ENCODE measurements at regions not wholly inside any gene's neighbourhood (a gene's known extent, or its start where the extent isn't known, plus 50 kb on each side); places are given as distances from the start of the nearest gene placed in this dataset.

DNA sequence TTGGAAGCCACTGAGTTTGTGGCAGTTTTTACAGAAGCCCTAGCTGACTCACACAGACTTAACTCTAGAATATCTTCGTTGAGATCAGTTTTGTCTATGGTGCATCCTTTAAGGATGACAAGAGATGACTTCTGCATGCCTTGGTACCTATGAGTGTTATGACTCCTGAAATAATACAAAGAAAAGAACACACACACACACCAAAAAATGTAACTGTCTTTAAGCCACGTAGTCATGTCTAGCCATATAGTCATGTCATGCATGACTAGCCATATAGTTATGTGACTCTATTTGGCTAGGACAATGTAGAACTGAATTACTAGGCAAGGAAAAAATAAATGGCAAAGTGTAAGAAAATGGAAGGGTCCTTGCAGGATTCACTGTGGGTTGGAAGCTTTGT lies 447.8 kb downstream of the NLGN4X start:
- H4K20me1 ChIP-seq (ENCODE audit: insufficient read depth, low read length) = no peaks in the 10 kb centered on the region
- no peak overlapping the region for H3K9ac ChIP-seq (ENCODE audit: low read length)
- H3K79me2 ChIP-seq (ENCODE audit: low read length) = no peaks in the 10 kb centered on the region
- no peak overlapping the region for H3K4me3 ChIP-seq (ENCODE audit: low read length)
- H3K27me3 ChIP-seq (ENCODE audit: low read depth, low read length) = no peaks in the 10 kb centered on the region
- H3K36me3 ChIP-seq (replicated peaks; ENCODE audit: low read depth, low read length) = no peaks in the 10 kb centered on the region
- H3K9me3 ChIP-seq (ENCODE audit: insufficient read depth, low read length) = no peaks in the 10 kb centered on the region
- H2AFZ ChIP-seq (ENCODE audit: low read depth, low read length) = no peak overlapping the region
- no peak overlapping the region for H3K27ac ChIP-seq (ENCODE audit: low read length)
- H3K4me1 ChIP-seq (ENCODE audit: low read length) = no peaks in the 10 kb centered on the region
- TF ChIP-seq, protein P1, sequence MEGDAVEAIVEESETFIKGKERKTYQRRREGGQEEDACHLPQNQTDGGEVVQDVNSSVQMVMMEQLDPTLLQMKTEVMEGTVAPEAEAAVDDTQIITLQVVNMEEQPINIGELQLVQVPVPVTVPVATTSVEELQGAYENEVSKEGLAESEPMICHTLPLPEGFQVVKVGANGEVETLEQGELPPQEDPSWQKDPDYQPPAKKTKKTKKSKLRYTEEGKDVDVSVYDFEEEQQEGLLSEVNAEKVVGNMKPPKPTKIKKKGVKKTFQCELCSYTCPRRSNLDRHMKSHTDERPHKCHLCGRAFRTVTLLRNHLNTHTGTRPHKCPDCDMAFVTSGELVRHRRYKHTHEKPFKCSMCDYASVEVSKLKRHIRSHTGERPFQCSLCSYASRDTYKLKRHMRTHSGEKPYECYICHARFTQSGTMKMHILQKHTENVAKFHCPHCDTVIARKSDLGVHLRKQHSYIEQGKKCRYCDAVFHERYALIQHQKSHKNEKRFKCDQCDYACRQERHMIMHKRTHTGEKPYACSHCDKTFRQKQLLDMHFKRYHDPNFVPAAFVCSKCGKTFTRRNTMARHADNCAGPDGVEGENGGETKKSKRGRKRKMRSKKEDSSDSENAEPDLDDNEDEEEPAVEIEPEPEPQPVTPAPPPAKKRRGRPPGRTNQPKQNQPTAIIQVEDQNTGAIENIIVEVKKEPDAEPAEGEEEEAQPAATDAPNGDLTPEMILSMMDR (IDR thresholded peaks at IDR 0.05; ENCODE audit: low read depth, low read length) = no peak
- no peak for TF ChIP-seq EZH2phosphoT487 (IDR thresholded peaks at IDR 0.05; ENCODE audit: low read depth)
- H3K4me2 ChIP-seq (ENCODE audit: low read length) = no peak overlapping the region

DNA sequence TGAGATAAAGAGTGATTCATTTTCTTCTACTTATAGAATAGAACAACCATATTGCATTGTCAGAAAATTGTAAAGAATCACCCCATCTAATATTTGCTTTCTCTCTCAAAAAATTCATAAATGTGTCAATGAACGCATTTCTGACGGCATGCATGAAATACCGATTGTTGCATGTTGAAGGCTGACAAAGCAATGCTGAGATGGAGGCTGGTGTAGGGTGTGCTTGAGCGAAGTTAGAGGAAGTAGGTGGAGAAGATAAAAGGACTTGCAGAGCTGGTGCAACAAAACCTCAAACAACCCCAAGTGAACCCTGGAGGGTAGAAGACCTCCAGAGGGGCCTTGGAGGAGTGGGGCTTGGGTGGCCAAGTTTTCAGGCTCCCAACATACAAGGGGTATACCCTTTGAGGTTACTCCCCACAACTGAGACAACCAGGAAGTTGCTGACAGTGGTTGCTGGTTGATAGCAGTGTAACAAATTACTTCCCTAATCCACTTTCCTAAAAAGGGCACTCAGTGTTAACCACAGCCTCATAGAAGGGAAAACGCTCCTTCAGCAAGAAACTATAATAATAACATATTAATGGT lies 452.7 kb downstream of the NLGN4X start:
- Histone ChIP-seq H3K27ac (ENCODE audit: low read length) (no peak overlapping the region), H4K20me1 (ENCODE audit: insufficient read depth, low read length) (no peaks in the 10 kb centered on the region), H2AFZ (ENCODE audit: low read depth, low read length) (no peak overlapping the region), H3K9ac (ENCODE audit: low read length) (no peak overlapping the region), H3K27me3 (ENCODE audit: low read depth, low read length) (no peaks in the 10 kb centered on the region), H3K9me3 (ENCODE audit: insufficient read depth, low read length) (no peaks in the 10 kb centered on the region), H3K4me1 (ENCODE audit: low read length) (no peaks in the 10 kb centered on the region), H3K4me3 (ENCODE audit: low read length) (no peak overlapping the region), H3K79me2 (ENCODE audit: low read length) (no peaks in the 10 kb centered on the region), H3K36me3 (replicated peaks; ENCODE audit: low read depth, low read length) (no peaks in the 10 kb centered on the region), H3K4me2 (ENCODE audit: low read length) (no peak overlapping the region)
- no peak for TF ChIP-seq EZH2phosphoT487 (IDR thresholded peaks at IDR 0.05; ENCODE audit: low read depth)
- TF ChIP-seq, protein P1 (IDR thresholded peaks at IDR 0.05; ENCODE audit: low read depth, low read length) = no peak

DNA sequence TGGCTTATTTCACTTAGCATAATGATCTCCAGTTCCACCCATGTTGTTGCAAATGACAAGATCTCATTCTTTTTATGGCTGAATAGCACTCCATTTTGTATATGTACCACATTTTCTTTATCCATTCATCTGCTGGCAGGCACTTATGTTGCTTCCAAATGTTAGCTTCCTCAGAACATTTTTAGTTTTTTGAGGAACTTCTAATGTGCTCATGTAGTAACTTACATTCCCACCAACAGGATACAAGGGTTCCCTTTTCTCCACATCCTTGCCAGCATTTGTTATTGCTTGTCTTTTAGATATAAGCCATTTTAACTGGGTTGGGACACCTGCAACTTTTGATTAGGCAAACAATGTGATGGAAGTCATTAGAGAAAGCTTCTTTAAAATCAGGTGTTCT lies 454.2 kb downstream of the NLGN4X start:
- H3K9ac ChIP-seq (ENCODE audit: low read length) = no peak overlapping the region
- no peak overlapping the region for H3K27ac ChIP-seq (ENCODE audit: low read length)
- no peaks in the 10 kb centered on the region for H4K20me1 ChIP-seq (ENCODE audit: insufficient read depth, low read length)
- no peaks in the 10 kb centered on the region for H3K9me3 ChIP-seq (ENCODE audit: insufficient read depth, low read length)
- H3K4me3 ChIP-seq (ENCODE audit: low read length) = no peak overlapping the region
- no peak overlapping the region for H2AFZ ChIP-seq (ENCODE audit: low read depth, low read length)
- no peaks in the 10 kb centered on the region for H3K4me1 ChIP-seq (ENCODE audit: low read length)
- H3K79me2 ChIP-seq (ENCODE audit: low read length) = no peaks in the 10 kb centered on the region
- no peak overlapping the region for H3K4me2 ChIP-seq (ENCODE audit: low read length)
- no peaks in the 10 kb centered on the region for H3K27me3 ChIP-seq (ENCODE audit: low read depth, low read length)
- H3K36me3 ChIP-seq (replicated peaks; ENCODE audit: low read depth, low read length) = no peaks in the 10 kb centered on the region
- TF ChIP-seq EZH2phosphoT487 (IDR thresholded peaks at IDR 0.05; ENCODE audit: low read depth) = no peak
- TF ChIP-seq, protein P1 (IDR thresholded peaks at IDR 0.05; ENCODE audit: low read depth, low read length) = no peak

DNA sequence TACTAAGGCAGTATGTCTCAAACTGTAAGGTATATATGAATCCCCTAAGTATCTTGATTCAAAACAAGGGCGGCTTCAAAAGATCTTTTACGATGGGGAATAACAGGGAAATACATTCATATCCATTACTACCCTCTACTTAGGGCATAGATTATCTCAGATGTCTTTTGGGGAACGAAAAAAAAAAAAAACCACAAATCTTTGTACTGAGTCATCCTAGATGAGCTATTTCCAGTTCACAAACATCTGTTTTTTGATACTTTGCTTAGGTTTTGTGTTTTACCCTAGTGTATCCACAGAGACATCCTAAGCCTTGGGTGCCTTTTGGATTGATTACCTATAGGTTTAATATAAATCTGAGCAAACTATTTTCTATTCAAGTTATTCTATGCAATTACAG lies 457.2 kb downstream of the NLGN4X start:
- H4K20me1 ChIP-seq (ENCODE audit: insufficient read depth, low read length) = no peaks in the 10 kb centered on the region
- no peaks in the 10 kb centered on the region for H3K79me2 ChIP-seq (ENCODE audit: low read length)
- TF ChIP-seq, protein P1 (IDR thresholded peaks at IDR 0.05; ENCODE audit: low read depth, low read length) = no peak
- TF ChIP-seq EZH2phosphoT487 (IDR thresholded peaks at IDR 0.05; ENCODE audit: low read depth) = no peak
- H3K27me3 ChIP-seq (ENCODE audit: low read depth, low read length) = no peaks in the 10 kb centered on the region
- H2AFZ ChIP-seq (ENCODE audit: low read depth, low read length) = no peak overlapping the region
- H3K27ac ChIP-seq (ENCODE audit: low read length) = no peak overlapping the region
- H3K4me2 ChIP-seq (ENCODE audit: low read length) = no peak overlapping the region
- no peak overlapping the region for H3K4me3 ChIP-seq (ENCODE audit: low read length)
- H3K4me1 ChIP-seq (ENCODE audit: low read length) = no peaks in the 10 kb centered on the region
- H3K9me3 ChIP-seq (ENCODE audit: insufficient read depth, low read length) = no peaks in the 10 kb centered on the region
- H3K36me3 ChIP-seq (replicated peaks; ENCODE audit: low read depth, low read length) = no peaks in the 10 kb centered on the region
- no peak overlapping the region for H3K9ac ChIP-seq (ENCODE audit: low read length)

Data from OCI-LY3 (cell line).